ENCODE measurements at regions not wholly inside any gene's neighbourhood (a gene's known extent, or its start where the extent isn't known, plus 50 kb on each side); places are given as distances from the start of the nearest gene placed in this dataset.

GRCh38 chr11:128251140-128251539 is 336.2 kb downstream of the ETS1 start:
- DNase-seq = no peak

GRCh38 chr11:128250482-128250881 is 336.9 kb downstream of the ETS1 start:
- no peak for DNase-seq

- no peak for DNase-seq
Observed at GRCh38 chr11:128246810-128247594, 340.4 kb downstream of the ETS1 start.

GRCh38 chr11:128246364-128246801 is 341.0 kb downstream of the ETS1 start:
- DNase-seq = no peak

GRCh38 chr11:128244871-128245270 is 342.5 kb downstream of the ETS1 start:
- DNase-seq = no peak

- no peak for DNase-seq
Observed at GRCh38 chr11:128242451-128242850, 344.9 kb downstream of the ETS1 start.

- DNase-seq = no peak
Observed at GRCh38 chr11:128240546-128240945, 346.8 kb downstream of the ETS1 start.

GRCh38 chr11:128239306-128239705 is 348.1 kb downstream of the ETS1 start:
- no peak for DNase-seq

- no peak for DNase-seq
Observed at GRCh38 chr11:128238521-128239265, 348.7 kb downstream of the ETS1 start.

GRCh38 chr11:128236506-128237498 is 350.6 kb downstream of the ETS1 start:
- no peak for DNase-seq

- DNase-seq = no peak
Observed at GRCh38 chr11:128235958-128236357, 351.4 kb downstream of the ETS1 start.

GRCh38 chr11:128235426-128235825 is 351.9 kb downstream of the ETS1 start:
- DNase-seq = no peak

- no peak for DNase-seq
Observed at GRCh38 chr11:128234143-128234542, 353.2 kb downstream of the ETS1 start.

GRCh38 chr11:128232588-128232987 is 354.8 kb downstream of the ETS1 start:
- DNase-seq = no peak

GRCh38 chr11:128231845-128232410 is 355.4 kb downstream of the ETS1 start:
- no peak for DNase-seq

- DNase-seq = no peak
Observed at GRCh38 chr11:128227466-128227865, 359.9 kb downstream of the ETS1 start.

GRCh38 chr11:128226106-128226716 is 361.1 kb downstream of the ETS1 start:
- DNase-seq = no peak

- no peak for DNase-seq
Observed at GRCh38 chr11:128222245-128222884, 365.0 kb downstream of the ETS1 start.

GRCh38 chr11:128219731-128220120 is 367.6 kb downstream of the ETS1 start:
- no peak for DNase-seq

- no peak for DNase-seq
Observed at GRCh38 chr11:128216198-128216597, 371.2 kb downstream of the ETS1 start.

GRCh38 chr11:128215238-128215882 is 372.0 kb downstream of the ETS1 start:
- no peak for DNase-seq
